HG03159 (cell line): ENCODE measurements at regions not wholly inside any gene's neighbourhood (a gene's known extent, or its start where the extent isn't known, plus 50 kb on each side); places are given as distances from the start of the nearest gene placed in this dataset.

Experiments used
- ATAC-seq: cut with Tn5 transposase; IDR thresholded peaks from one replicate; pipeline ENCODE4 v1.9.1; 2021; ENCODE audit warnings: mild to moderate bottlenecking, moderate library complexity; ENCODE audit not compliant: unreplicated experiment

DNA sequence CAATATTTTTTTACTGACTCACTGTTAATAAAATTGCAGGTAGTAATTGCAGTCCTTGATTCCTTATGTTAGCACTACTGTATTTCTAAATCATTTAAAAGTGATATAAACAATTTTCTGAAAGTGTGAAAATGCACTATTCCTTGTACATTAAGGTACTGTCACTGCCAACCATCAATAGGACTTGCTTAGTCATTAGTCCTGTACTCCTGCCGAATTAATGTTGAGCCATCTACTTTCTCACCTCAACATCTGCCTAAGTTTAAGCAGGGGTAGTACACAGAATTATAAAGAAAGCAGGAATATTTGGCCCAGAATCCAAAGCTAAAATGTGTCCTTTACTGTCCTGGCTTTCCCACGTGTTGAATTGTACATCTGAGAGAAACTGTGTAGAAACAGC lies 87.0 kb upstream of the TRPC3 start:
- no peak for ATAC-seq

DNA sequence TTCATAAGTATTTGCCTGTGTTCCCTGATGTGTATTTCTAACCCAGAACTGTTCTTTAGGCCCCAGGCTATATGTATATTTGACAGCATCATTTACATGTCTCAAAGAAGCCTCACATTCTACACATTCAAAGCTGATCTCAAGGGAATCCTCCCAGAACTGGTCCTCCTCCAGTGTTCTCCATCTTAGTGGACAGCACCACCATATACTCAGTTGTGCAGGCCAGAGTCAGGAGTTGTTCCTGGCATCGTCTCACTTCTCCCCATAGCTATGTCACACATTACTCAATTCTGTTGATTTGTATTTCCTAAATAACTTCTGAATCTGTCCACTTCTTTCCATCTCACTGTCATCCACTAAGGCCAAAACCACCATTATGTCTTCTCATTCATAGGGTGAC lies 82.8 kb upstream of the TRPC3 start:
- no peak for ATAC-seq

GRCh38 chr4:122027203-122027602 lies 75.3 kb upstream of the TRPC3 start:
- ATAC-seq: no peak

DNA sequence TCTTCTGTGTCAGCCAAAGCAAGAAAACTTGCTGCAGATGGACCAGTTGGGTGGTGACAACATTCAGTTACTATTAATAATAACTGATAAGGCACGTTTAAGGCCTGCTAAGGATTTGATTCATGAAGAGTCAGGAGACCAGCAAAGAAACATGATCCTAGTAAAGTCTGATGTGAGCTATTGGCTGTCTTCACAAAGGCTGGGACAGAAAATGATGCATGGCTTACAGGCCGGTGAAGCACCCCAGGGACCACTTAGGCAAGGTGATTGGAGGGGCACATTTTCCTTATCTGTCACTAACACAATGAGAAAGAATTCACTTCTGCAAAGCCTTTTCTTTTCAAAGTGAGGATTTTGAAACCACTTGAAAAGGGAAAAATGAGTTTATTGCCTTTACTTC lies 65.4 kb upstream of the TRPC3 start:
- ATAC-seq: no peak

DNA sequence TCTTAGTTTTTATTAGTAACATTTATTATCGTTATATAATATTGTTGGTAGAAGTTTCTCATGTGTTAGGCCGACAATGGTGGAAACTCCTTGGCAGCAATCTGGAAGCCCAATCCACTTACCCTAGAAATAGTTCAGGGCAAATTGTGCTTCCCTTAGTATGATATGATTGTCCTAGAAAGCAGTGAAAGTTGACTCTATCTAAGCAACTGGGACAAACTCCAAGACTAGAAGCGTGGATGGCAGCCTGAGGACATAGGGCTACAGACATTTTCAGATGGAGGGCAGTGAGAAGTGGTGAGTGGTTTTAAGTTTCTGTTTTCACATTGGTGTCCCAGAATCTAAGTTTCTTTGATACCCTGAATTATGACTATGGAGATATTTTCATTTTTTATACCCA lies 63.3 kb upstream of the TRPC3 start:
- no peak for ATAC-seq

GRCh38 chr4:122012735-122013134 lies 60.9 kb upstream of the TRPC3 start:
- no peak for ATAC-seq

GRCh38 chr4:122010610-122011009 lies 58.8 kb upstream of the TRPC3 start:
- ATAC-seq: no peak

DNA sequence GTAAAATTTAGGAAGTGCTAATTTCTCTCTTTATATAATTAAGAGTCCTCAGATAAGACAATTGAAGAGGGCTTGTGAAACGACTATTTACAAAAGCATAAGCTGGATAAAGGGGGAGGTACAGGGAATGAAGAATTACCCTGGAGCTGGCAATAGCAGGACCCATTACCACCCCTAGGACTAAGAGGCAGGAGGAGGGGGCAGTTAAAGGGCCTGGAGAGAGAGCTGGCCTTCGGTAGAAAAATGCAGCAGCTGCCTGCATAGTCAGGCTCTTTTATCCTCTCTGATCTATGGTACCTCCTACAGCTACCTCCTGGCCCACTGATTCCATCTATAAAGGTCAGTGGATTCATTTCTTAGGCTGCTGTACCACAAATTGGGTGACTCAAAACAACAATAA lies 57.7 kb upstream of the TRPC3 start:
- ATAC-seq: no peak

GRCh38 chr4:122007016-122007415 lies 55.2 kb upstream of the TRPC3 start:
- ATAC-seq: no peak

GRCh38 chr4:122005064-122005755 lies 53.4 kb upstream of the TRPC3 start:
- ATAC-seq: no peak

DNA sequence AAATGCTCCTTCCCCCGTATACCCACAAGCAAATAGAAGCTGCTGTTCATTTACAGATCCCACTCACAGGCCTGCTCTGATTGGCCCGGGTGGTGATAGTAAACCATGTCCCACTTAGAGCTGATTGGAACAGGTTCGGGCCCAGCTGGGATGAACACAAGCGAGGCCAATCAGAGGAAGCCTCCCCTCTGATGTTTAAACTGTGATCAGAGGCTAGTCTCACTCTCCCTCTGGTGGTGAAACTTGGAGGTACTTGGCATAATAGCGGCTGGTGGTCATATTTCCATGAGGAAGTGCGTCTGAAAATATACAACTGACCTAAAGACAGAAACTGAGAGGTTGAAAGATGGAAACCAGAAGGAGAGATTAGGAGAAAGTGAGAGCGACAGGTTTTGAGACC lies 51.5 kb upstream of the TRPC3 start:
- peak; percentile 91 for ATAC-seq
